ENCODE measurements at regions not wholly inside any gene's neighbourhood (a gene's known extent, or its start where the extent isn't known, plus 50 kb on each side); places are given as distances from the start of the nearest gene placed in this dataset.
A peak's percentile ranks its signal among the peaks of the same experiment; 100 is the strongest.

DNA sequence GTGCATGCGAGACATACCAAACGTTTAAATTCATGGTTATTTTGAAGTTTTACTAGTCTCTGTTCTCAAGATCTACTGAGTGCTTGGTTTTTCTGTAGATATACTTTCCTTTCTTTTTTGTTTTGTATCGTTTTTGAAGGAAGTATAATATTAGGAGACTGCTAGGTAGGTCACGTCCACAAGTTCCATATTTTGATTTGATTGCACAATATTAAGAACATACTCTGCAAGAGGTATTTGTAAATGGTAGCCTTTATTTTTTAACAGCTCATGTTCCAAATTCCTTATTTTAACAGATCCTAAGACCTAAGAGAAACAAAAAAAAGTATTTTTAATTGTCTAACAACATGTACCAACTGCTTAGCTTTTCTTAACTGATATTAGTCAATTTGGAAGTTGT, 156.7 kb downstream of the SERPINI1 start:
- no peak for DNase-seq

- DNase-seq = peak; percentile 58
Observed at GRCh38 chr3:167887096-167887495, 151.6 kb downstream of the SERPINI1 start.

DNA sequence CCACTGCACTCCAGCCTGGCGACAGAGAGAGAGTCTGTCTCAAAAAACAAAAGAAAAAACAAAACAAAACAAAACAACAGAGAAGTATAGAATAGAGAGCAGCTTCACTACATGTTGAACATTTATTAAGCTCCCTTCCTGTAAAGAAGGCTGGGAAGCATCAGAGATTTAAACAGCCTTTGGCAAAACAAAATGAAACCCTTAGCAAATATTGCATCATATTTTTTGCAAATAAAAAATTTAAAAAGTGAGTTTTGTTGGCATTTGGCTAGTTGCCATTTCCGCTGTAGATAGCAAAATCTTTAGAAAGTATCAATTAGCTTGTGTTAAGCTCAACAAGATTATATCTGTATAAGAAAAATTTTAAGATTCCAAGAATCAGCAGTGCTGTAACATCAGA, 151.2 kb downstream of the SERPINI1 start:
- no peak for DNase-seq

DNA sequence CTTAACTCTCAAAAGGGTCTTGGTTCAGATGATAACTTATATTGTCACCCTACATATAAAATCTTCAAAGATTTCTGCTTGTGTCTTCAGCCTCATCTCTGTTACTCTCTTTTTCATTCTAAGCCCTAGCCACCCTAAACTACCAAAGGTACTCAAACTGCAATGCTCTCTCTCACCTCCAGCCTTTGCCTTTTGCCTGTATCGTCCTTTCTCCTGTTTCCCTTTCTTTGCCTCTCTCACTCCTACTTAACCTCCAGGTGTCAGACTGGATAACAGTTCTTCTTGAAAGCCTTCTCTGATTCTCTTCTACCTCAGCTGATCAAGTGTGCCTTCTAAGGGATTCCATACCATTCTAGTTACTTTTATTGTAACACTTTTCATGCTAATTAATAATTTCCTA, 149.8 kb downstream of the SERPINI1 start:
- no peak for DNase-seq

DNA sequence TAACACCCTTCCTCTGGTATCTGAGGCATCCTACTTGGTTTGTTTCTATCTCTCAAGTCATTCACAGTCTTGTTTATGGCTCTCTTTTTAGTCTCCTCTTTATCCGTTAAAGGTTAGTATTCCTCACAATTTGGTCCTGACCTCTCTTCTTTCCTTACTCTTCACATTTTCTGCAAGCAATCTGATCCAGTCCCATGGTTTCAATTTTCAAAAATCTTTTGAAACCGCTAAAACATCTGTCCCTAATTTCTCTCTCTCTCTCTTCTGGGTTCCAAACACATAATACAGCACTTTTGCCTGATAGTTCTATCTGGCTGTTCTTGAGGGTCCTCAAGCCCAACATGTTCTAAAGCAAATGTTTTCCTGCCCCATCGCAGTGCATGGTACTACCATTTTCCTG, 149.0 kb downstream of the SERPINI1 start:
- no peak for DNase-seq

- DNase-seq = no peak
Observed at GRCh38 chr3:167883452-167883851, 147.9 kb downstream of the SERPINI1 start.

DNA sequence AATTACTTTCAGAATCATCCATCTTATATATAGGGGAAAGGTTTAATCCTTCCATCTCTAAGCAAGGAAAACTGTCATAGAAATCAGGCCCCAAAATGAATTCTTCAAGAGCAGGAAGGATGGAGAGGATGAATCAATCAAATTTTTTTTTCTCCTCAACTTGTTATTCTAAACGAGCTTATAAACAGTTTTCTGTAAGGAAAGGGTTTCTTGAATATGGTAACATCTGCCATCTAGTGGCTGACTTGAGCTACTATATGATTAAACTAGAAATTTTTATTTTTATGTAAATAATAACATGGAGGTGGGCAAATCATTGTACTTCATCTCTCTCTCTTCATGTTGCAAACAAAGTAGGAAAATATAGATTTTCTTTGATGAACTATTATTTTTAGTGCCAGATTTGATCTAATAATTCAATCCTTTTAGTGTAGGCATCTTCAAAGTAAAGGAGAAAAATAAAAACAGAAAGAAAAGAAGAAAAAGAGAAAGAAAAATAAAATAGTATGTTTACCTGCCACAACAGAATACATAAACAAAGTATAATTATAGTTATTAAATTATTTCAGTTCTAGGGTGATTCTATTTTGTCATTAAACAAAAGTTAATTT, 146.6 kb downstream of the SERPINI1 start:
- peak; percentile 55 for DNase-seq

- no peak for DNase-seq
Observed at GRCh38 chr3:167880183-167880582, 144.7 kb downstream of the SERPINI1 start.

GRCh38 chr3:167876620-167877281, 141.2 kb downstream of the SERPINI1 start:
- peak; percentile 90 for DNase-seq
